HG03521 (cell line): ENCODE measurements at regions not wholly inside any gene's neighbourhood (a gene's known extent, or its start where the extent isn't known, plus 50 kb on each side); places are given as distances from the start of the nearest gene placed in this dataset.

Source experiments
- ATAC-seq: cut with Tn5 transposase; IDR thresholded peaks from one replicate; pipeline ENCODE4 v1.9.1; 2021; ENCODE audit warnings: mild to moderate bottlenecking, moderate library complexity; ENCODE audit not compliant: unreplicated experiment

DNA sequence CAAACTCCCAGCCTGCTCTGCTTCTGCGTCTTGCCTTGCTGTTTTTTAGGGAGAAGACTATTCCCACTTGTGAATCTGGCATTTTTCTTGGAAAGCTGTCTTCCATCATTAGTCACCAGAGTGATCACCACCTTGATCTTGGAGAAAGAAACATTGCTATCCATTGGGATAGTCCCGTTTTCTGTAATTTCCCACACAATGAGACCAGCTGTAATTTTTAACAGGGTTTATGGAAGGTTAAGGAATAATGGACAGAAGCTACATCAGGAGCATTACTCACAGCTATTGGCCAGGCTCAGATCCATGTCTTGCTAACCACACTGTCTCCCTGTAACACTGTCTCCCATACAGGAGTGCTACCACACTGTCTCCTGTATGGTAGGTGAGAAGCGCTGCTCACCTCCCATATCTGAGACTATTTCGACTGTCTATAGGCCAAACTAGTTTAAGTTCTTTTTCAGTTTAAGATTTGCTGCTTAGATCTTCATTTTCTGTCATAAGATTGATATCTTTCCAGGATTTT lies 523.0 kb downstream of the SPRY1 start:
- ATAC-seq, result no peak

DNA sequence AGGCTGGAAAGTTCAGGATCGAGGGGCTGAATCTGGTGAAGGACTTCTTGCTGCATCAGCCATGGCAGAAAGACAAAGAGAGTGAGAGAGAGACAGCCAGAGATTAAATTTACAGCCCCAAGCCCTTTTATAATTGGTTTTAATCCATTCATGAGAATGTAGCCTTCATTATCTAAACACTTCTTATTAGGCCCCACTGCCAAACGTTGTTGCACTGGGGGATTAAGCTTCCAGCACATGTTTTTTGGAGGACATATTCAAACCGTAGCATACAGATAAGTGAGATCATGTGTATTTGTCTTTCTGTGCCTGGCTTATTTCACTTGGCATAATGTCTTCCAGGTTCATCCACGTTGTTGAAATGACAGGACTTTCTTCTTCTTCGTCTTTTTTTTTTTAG lies 524.7 kb downstream of the SPRY1 start:
- no peak for ATAC-seq

DNA sequence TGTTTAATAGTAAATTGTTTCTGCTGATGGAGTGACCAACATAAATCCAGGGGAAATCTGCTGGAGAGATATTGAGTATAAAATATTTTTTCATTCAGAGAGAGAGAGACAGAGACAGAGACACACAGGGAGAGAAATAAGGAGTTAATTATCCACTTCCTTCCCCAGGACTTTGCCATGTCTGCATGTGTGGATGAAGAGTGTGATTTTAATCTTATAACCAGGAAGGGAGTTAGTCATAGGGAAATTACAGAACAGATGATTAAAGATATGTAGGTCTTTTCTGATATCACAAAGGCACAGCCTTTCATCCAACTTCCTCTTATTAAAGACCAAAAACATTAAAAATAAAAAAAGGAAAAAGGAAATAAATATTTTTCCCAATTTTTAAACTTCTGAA lies 526.3 kb downstream of the SPRY1 start:
- ATAC-seq, result no peak

DNA sequence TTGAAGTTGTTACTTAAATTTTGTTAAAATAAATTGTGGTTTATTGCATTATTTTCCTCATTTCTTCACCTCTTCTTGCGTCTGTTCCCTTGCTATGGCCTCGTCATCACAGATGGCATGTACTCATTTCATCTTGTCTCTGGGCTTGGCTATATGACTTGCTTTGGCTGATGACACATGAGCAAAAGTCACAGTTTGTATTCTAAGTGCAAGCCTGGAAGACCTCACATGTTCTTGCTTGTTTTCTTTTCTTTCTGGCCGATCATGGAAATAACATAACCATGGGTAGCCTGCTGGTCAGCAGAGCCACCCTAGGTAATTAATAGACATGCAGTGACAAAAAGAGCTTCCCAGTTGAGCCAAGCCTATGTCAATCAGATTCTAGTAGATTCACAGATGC lies 527.9 kb downstream of the SPRY1 start:
- ATAC-seq, result no peak

DNA sequence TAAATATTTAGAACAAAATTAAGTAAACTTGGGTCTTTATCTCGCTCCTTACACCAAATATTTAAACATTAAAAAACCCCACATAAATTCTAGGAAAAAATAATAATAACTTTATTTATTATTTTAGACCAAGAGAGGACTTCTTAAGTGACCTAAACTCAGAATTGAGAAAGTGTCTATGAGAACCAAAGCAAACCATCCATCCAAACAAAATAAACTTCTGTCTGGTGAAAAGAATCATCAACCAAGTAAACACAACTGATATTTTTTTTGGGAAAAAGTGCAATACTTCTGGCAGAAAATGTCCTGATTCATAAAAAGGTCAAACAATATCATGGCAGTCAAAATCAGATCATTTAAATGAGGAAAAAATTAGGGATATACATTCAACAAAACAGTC lies 533.0 kb downstream of the SPRY1 start:
- ATAC-seq, result no peak

DNA sequence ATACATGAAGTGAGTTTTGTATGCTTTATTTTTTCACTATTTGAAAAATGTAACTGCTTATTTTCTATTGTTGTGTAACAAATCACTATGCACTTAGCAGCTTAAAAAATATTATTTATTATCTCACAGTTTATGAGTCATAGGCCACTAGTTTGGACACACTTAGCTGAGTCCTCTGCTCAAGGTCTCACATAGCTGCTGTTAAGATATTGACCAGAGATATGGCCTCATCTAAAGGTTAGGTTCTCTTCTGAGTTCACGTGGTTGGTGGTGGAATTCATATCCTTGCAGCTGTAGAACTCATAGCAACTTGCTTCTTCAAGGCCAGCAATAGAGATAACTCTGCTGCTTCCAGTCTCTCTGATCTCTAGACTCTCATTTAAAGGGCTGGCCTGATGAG lies 534.4 kb downstream of the SPRY1 start:
- no peak for ATAC-seq

DNA sequence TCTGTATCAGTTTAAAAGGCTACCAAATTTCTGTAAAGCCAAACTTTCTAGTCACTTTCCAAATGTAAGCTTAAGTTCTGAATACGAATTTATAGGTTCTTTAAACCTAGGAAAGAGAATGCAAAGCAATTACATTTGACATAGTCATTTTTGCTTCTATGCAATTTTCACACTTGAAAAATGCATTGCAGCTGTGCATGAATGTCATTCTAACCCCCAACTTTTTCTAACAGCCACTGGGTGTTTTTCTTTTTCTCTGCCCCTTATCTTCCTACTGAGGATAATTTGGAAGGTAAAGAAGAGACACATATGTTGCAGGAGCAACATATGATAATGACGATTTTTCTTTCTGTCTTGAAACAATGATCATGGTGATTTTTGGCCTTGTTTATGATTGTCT lies 537.5 kb downstream of the SPRY1 start:
- ATAC-seq, result no peak

DNA sequence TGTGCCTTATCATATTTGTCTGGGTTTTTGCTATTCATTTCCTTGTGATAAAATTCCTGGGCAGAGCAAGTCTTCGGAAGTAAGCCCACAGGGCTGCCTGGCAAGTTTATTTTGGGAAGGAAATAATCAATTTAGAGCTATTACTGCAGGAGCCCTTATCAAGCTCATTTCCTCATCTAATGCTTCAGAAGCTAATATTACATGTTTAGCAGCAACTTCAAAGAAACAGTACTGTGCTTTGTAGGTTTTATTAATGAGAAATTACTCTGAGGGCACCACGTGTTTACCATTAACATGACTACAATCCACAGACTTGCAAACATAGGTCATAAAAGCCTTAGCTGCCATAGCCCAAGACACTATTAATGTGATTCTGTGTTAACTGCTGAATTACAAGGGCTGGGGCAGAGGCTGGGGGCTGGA lies 540.0 kb downstream of the SPRY1 start:
- ATAC-seq, result no peak

DNA sequence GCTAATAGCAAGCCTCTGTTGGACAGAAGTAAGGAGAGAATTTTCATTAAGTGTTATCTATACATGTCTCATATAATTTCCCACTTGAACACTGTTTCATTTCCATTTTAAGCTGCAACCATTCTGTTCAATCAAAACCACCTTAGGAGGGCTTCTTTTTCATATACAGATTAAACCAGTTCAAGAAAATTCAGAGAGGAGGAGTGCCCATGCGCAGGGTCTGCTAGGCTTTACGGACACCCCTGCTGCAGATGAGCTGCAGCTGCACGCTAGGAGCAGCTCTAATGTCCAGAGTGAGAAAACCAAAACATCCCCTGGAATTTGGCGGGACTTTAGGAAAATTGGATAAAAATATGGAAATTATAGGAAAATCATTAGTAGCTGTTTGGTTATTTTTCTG lies 541.0 kb downstream of the SPRY1 start:
- ATAC-seq, result no peak

DNA sequence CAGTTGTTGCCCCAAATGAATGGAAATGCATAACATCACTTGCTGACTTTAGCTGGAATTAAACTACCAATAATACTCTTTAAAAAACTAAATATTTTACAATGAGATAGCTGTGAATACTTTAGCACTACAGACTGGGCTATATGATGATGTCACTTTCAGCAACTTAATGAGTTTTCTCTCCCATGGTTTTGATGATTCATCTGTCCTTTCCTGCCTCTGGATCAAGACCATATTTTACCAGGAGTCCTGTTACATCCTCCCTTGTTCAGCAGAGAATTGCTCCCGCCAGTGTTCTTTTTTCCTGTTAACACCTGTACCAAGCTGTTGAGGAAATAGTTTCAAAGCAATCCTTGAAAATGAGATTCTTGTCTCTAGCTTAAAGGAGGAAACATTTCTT lies 543.0 kb downstream of the SPRY1 start:
- ATAC-seq, result no peak

DNA sequence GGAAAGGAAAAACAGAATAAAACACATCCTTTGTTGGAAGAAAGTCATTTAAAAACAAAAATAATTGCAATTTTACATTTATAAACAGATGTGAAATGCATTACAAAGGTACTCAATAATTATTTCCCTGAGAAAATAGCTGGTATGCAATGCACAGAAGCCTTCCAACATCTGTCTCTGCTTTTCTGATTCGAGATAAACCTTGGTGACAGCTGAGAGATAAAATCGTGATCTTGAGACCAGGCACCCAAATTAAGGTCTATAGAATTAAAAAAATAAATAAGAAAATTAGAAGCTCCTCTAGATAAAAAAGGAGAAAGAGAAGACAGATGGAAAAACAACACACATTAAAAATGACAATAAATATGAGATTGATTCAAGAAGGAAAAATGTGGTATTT lies 544.0 kb downstream of the SPRY1 start:
- ATAC-seq, result no peak

DNA sequence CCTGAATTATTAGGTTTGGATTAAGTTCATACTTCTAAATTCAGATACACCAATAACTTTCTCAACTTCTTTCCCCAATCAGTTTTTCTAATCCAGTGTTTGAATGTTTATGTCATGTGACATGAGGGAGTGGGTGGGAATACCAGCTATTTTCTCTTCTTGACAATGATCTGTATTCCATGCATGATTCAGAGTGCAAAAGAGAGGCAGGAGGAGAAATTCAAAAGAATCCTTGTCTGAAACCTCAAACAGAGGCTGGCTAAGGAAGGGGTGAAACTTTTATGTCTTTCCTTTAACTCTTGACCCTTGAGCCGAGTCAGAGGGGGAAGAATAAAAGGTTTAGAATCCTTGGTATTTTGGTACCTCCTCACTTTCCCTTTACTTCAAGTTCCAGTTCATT lies 544.7 kb downstream of the SPRY1 start:
- ATAC-seq, result no peak

DNA sequence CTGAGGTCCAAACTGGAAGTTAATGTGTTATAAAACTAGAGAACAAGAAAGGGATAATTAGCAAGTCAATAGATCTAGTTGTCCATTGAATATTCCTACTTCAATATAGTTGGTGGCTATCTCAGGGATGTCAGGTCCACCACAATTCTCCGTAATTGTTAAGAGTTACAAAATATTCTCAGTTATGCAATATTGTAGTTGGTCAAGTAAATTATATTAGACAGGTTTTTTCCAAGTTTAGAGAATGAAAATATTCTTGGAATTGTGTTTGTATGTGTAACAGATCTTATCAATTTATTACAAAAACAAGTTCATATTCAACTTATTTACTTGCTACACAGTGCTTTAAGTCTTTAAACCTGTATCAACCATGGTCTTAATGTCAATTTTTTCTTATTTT lies 547.4 kb downstream of the SPRY1 start:
- no peak for ATAC-seq

DNA sequence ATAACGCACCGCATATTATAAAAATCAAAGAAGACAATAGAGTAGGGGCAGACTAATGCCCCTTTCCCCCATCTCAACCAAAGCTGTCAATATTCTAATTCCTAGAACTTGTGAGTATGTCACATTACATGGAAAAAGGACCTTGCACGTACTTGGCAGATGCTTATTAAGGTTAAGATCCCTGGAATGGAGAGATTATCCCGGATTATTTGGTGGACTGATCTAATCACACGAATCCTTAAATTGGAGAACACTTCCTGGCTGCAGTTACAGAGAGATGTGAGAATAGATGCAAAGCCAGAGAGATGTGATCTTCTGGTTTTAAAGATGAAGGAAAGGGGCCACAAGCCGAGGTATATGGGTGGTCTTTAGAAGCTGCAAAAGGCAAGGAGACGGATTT lies 548.7 kb downstream of the SPRY1 start:
- no peak for ATAC-seq

DNA sequence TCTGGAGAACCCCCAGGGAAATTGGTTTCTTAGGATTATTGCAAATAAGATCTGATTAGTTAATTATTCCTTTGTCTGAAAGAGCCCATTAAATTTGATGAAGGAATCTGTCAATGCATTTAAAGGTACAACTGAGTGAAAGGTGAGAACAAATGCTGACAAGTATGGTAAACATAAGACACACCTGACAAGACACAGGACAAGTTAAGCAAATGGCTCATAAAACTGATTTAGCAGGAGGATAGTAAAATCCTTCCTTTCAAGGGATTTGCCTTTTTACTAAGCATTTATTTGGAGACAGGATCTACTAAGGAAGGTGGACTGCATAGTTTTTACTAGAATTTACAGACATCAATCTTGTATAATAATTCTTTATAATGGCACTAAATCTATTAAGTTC lies 553.9 kb downstream of the SPRY1 start:
- no peak for ATAC-seq

DNA sequence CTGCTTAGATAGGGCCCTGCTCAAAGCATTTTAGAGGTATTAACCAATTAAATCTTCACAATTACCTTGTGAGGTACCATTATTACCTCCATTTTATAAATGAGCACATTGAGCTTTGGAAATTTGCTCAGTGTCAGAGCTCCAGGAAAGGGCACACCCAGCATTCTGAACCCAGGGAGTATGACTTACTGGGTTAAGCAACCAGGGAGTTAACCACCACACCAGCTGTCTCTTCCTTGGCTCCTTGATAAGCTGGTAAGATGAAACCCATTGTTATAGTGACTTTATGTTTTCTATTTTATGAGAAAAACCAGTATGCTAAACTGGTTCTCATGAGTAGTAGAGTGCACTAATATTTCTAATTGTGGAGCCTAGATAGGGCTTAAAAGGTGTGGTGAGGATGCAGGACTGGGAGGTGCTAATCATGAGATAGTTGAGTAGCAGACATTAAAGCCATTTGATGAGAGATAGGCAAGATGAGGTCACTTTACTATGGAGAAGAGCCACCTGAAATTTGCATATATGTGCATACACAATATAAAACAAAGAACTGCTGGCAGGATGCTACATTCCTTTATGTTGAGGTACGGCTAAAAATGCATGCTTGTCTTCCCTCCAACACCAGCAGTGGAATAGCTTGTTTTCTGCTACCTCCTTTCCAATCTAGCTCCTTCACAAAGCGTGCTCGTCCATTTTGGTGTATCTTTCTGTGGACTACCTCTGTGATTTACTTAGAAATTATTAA lies 556.1 kb downstream of the SPRY1 start:
- ATAC-seq, result no peak

DNA sequence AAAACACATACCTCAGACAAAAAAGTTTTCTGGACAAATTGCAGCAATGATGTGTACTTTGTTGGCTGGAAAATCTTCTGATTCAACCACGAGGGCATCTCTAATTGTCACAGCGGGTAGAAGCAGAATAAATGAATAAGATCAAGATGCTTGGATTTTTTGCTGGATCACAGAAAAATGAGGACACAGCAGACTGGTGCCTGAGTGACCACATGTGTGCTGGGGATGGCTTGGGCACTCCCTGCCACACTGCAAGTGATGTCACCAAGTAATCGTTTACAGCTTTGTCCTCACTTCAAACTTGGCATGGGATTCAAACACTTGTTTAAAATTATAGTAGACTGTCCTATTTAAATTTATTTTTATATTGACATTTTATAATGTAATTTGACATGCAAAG lies 557.0 kb downstream of the SPRY1 start:
- no peak for ATAC-seq

DNA sequence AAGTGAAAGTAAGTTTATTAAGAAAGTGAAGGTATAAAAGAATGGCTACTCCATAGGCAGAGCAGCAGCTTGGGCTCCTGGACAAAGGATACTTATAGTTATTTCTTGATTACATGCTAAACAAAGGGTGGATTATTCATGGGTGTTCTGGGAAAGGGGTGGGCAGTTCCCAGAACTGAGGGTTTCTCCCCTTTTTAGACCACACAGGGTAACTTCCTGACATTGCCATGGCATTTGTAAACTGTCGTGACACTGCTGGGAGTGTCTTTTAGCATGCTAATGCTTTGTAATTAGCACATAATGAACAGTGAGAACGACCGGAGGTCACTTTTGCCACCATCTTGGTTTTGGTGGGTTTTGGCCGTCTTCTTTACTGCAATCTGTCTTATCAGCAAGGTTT lies 557.6 kb downstream of the SPRY1 start:
- no peak for ATAC-seq

DNA sequence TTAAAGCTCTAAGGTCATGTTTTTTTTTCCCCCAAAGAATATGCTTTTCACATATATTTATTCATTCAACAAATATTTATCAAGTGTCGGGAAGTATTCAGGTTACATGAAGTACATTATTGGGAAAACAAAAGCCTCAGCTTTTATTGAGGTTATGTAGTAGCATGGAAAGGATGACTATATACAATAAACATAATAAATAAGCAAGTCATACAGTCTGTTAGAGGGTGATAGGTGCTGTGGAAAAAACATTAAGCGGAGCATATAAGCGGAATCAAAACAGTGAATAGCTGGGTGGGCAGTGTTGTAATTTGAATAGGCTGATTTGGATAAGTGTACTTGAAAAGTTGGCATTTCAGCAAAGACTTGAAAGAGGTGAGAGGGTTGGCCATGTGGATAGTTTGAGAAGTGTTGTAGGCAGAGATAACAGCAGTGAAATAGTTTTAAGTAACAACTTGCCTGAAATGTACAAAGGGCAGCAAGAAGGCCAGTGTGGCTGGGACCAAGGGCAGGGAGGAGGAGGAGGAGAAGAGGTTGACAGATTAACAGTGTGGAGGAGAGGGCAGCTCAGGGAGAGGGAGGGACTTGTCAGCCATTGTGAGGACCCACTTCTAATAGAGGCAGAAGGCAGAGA lies 558.7 kb downstream of the SPRY1 start:
- no peak for ATAC-seq

DNA sequence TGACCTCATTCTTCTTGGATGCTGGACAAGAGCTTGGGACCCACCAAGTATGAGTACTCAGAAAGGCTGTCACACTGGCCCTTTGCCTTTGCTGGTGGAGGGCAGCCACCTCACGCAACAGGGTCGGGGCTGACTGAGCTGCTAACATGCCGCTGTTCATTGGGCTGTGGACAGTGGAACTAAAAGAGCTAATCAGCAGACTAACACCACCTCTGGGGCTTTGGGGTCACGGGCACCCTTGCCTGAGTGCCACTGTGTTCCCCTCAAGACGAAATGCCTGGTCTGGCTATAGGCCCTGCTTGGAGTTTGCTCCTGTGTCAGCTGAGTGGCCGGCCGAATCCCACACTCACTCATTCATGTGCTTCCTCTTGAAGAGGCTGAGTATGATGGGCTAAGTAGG lies 559.6 kb downstream of the SPRY1 start:
- no peak for ATAC-seq

DNA sequence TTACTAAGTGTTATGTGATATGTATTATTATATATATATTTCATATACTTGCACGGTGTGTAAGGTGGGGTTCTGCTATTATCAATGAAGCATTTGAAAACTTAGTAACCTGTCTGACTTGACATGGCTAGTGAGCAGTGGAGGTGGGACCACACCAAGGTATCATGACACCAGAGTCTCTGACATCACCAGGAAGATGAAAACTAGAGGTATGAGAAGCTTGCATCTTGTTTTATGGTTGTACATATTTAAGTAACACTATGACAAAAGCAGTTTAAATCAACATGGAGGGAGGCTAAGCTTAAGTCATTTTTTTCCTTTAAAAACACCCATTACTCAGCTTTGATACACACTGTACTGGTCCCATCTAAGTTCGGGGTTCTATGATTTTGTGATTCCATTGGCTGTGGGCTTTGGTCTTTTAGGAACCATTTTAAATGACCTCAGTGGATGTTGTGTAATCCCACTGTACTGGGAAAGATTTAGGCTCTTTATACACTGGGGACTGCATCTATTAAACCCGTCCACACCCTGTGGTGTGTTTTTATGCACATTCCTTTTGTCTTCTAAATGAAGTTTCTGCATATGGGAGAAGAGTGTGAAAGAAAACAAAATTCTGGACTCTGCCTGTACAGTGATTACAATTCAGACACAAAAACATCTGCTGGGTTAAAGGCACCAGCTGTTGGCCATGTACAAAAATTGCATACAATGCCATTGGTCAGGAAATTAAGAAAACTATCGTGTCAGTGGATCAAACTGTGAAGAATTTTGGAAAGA lies 570.6 kb downstream of the SPRY1 start:
- no peak for ATAC-seq

DNA sequence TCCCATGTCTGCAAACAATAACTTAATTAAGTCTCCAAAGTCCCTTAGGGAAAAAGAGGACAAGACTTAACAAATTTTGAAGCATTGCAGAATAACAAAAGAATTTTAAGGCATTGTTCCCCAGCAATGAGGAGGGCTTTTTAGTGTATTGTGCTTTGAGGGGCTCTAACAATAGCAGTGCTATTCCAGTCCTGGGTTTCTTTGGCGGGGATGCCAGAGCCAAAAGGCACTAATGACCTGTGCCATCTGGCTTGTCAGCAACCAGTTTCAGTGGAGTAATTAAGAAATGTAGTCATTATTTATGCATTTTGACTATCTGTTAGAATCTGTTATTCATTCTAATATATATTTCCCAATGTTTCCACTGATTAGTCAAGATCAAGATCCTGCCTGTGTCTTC lies 575.4 kb downstream of the SPRY1 start:
- ATAC-seq, result no peak
